ENCODE measurements at regions not wholly inside any gene's neighbourhood (a gene's known extent, or its start where the extent isn't known, plus 50 kb on each side); places are given as distances from the start of the nearest gene placed in this dataset.

DNA sequence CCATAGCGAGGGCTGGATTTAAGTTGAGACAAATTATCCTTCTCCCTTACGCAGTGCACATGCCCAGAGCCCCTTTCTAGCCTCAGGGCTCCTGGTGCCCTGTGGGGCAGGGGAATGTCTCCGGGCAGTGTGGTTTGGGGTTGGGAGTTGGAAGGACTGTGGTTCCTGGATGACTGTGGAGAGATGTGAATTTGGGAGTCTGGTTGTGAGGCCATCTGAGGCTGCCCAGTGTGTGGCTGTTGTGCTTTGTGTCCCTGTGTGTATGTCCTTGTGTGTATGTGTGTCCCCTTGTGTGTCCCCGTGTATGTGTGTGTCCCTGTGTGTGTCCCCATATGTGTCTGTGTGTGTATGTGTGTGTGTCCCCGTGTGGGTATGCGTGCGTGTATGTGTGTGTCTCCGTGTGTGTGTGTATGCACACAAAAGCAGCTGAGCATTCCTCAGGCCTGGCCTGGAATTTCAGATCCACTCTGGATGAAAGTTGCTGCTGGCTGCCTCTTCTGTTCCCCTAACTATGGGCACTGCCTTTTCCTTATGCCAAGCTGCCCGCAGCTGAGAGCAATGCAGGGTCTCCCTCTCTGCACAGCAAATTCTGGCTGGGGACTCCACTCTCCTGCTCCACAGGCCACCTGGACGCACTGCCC lies 65.4 kb downstream of the UBIAD1 start:
- DNase-seq (ENCODE audit: low read depth), result no peak

DNA sequence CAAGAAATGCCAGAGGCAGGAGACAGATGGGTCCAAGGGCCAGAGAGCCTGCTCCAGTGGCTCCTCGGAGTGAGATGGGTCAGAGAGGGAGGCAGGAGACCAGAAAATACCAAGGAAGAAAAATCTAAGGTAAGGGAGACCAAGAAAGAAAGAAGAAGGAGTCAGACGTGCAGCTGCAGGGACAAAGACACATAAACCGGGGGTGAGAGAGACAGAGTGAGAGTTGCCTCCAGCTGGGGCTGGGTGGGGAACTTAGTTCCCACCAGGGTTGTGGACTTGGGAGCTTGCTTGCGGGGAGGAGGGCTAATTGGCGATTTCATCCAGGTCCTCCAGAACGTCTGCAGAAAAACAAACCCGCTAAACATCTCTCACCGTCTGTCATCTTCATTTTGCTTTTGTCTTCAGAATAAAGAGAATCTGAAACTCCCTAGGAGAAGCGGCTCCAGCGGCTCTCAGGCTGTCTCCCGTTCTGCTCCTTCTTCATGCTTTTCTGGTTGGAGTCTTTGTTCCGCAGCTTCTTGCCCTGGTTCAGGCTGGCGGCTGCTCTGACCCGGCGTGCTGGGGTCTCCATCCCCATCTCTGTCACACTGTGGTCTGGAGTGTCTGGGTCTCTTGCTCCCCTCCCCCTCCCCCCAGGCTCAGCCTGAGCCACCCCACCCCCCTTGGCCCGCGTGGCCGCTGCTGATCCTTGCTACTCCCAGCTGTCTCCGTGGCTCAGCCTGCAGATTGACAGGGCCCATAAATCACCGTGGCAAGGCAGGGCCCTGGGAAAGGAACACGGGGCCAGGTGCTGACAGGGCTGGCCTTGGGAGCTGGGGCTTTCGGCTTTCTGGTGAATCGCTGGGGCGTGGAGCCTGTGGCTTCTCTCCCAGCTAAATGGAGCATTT lies 66.6 kb downstream of the UBIAD1 start:
- peak; percentile 58 for DNase-seq (ENCODE audit: low read depth)

DNA sequence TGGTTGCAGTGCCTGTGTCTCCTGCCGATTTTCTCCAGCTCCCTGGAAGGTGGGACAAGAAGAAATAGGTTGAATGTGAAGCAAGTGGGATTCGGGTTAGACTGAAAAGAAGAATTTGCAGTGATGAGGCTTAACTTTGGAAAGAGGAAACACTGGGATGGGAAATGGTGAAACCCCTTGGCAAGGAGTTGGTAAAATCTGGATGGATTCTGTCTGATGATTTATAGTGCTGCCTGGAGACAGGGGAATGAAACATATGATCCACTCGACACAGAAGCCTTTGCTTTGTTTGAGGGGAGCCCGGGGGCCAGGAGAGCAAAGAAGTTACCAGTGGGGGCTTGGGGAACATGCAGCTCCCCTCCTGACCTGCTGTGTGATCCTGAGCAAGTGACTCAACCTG lies 67.2 kb downstream of the UBIAD1 start:
- no peak for DNase-seq (ENCODE audit: low read depth)

DNA sequence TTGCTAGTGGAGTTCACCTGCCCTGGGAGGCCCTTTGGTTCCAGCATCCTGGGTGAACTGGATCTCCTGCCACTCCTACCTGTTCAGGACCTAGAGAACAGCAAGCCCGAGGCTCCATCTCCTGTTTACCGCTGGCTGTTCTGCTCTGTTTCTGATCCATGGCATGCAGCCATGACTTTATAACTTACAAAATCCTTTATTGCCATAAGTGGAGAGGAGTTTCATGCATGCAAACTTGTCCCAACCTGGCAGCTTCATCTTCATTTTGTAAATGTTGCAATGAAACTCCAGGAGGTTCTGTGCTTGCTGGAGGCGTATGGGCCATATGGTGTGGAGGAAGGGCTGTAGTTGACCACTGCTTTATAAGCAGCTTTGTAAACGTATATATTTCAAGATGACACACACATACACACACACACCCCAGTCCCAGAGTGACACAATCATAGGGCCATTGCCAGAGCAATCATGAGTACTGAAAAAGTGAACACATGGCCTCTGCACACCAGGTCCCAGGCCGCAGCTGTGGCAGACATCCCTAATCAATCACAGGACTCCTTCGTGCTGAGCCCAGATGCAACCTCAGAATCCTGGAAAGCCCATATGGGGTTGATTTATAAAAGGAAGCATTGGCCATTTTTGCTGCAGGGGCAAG lies 69.0 kb downstream of the UBIAD1 start:
- DNase-seq (ENCODE audit: low read depth), result peak; percentile 5

DNA sequence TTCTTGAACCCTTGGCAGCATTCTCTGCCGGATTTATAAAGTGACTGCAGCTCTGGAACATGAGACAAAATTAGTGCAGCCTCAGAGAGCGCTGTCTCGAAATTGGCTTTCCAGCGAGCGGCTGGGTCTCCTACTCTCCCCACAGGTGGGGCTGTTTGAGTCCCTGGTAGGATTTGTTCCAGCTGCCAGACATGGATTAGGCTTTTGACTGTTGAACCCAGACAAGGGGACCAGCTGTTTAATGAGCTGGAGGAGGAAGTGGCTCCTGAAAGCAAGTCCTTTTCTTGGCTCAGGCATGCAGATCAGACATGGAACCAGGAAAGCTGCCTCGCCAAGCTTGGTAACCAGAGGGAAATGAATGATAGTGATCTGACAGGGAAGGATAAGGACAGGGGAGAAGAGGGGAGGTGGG lies 69.6 kb downstream of the UBIAD1 start:
- no peak for DNase-seq (ENCODE audit: low read depth)

DNA sequence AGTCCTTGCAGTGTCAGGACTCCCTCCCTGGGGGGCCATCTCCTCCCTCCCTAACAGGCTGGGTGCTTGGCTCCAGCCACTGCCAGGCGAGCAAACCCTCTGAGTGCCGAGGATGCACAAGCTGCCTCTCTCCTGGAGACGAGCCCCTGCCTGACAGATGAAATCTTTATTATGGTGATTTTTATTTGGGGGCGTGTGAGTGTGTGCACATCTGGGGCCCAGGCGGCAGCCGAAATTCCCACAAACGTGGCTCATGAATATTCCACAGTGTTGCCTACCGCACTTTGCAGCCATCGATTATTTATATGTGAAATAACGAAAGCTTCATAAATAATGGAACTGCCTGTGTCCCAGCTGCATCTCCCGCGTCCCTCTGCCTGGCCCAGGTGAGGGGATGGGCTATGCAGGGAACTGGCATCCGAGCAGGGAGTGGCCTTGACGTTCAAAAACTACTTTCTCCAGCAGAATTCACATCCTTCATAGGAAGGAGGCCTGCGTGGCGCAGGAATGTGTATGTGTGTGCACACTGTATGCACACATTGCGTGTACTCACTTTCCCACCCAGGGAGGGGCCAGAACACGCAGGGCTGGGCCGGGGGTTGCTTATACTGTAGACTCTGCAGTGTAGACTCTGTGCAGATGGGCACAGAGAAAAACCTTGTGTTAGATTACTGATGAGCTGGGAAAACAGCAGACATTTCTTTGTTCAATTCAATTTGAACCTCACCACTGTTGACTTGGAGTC lies 73.1 kb downstream of the UBIAD1 start:
- no peak for DNase-seq (ENCODE audit: low read depth)

DNA sequence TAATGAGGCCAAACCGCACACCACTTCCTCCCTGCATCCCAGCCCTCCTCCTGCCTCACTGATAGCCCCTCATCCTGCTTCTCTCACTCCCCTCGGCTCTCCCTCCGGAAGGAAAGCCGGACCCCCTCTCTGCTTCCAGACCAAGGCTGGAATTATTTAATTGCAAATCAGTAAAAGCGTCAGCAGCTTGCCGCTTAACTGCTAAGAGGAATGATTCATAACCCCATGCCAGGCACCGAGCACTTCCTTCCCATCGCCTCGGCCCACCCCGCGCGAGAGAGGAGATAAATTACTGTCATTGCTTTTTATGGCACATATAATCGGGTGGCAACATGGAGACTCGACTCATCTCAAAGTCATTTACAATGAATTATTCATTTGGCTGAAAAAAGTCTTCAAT lies 77.3 kb downstream of the UBIAD1 start:
- no peak for DNase-seq (ENCODE audit: low read depth)

DNA sequence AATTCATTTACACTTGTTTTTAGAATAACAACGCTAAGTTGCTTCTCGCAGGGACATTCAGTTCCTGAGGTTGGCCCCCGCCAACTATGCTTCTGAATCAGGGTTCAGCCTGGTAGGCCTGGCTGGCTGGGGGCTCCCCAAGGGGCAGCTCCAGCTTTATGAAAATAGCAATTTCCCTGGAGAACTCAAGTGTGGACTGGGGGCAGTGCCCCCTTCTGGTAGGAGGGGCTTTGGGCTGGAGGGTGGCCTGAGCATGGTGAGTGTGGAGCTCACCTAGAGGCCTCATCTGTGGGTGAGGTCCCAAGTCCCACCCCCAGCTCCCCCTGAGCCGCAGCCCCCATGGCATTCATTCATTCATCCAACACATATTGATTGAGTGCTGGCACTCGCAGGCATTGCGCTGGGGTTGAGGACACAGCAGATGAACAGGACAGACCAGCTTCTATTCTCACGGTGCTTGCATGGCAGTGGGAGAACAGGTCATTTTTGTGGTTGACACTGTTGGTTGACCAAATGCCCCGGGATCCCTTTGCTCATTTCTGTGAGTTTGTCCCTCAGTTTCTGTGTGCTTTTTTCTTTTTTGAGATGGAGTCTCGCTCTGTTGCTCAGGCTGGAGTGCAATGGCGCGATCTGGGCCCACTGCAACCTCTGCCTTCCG lies 79.2 kb downstream of the UBIAD1 start:
- no peak for DNase-seq (ENCODE audit: low read depth)

DNA sequence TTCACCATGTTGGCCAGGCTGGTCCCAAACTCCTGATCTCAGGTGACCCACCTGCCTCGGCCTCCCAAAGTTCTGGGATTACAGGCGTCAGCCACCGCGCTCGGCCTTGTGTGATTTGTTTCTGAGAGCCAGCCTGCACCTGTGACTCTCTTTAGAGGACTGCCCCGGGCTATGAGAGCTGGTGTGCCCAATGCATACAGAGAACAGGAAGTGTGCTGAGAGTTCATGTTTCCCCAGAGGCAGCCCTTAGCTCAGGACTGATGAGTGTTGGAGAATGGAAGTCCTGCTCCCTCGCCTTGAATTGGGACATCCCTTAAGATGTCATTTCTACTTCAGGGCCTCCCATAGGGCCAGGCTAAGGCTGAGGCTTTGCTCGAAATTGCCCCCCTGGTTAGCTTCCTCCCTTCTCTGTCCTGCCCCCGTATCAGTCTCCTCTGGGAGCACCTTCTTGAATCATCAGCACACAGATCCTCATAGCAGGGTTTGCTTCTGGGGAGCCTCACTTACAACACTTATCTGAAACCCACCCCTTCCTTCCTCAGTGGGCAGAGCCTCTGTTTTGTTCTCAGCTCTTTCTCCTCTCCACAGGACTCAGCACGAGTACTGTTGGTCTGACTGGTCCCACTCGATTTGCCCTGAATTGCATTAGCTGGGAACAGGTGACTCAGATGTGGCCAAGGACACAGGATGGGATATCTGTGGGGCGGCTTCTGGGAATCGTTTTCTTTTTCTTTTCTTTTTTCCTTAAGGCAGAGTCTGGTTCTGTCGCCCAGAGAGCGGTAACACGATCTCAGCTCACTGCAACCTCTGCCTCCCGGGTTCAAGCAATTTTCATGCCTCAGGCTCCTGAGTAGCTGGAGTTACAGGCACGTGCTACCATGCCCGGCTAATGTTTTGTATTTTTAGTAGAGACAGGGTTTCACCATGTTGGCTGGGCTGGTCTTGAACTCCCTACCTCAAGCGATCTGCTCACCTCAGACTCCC lies 80.1 kb downstream of the UBIAD1 start:
- DNase-seq (ENCODE audit: low read depth), result no peak

DNA sequence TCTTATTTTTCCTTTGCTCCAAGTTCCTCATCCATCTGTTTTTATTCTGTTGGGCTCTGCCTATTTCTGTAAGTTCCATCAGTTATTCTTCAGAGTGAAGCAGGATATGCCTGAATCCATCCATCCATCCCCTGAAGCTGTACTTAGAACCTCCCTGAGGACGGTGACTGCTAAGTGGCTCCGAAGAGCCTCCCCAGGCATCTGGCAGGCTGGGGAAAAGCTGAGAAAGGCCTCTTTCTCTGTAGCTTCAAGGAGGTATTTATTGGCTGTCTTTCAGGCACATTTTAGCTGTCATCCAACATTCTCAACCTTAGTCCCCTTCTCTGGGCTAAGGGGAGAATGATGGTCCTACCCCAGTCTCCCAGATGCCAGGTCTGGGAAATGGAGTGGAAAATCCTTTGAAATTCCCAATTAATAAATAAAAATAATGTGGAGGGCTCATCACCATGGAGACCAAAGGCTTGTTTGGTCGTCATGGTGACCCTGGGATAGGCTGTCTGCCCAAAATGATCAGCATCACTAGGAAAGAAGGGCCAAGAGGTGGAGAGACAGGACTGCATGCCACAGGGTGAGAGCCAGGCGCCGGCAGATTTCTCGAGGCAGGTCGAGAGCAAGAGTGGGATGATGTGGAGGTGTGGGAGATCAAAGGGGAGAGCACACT lies 82.0 kb downstream of the UBIAD1 start:
- DNase-seq (ENCODE audit: low read depth), result no peak

DNA sequence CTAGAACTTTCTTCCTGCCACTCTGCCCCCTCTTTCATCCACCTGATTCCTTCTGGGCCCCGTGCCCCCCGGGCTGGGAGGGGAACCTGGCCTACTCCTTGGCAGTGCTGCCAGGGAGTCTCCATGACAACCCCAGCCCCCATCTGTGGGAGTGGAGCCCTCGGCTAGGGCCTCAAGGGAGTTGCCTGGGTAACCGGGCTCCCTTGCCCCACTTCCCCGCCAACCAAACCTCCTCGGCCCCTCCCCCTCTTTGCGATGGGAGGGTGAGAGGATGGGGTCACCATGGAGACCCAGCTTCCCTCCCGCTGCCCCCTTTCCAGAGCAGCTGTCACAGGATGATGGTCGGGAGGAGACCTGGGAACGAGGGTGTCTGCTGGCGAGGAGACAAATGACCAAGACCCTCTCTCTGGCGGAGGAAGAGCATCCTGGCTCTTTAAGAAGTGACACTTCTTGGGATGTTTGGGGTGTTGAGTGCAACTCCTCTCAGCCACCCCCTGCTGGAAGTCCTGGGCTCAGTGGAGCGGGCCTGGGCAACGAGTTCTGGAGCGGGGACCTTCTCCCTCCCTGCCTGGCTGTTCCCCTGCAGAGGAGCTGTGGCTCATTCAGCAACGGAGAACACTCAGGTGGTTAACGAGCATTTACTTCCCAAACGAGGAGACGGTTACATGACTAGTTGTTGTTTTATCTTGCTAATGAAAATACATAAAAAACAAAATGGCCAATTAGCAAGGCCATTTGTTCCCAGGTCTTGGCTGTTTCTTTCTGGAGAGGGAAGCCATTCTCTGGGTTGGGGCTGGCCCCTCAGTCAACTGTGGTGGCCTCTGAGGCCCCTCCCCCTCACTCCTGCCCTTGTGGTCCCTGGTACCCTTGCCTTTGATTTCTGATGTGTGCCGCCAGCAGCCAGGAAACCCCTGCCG lies 82.8 kb downstream of the UBIAD1 start:
- DNase-seq (ENCODE audit: low read depth), result no peak

DNA sequence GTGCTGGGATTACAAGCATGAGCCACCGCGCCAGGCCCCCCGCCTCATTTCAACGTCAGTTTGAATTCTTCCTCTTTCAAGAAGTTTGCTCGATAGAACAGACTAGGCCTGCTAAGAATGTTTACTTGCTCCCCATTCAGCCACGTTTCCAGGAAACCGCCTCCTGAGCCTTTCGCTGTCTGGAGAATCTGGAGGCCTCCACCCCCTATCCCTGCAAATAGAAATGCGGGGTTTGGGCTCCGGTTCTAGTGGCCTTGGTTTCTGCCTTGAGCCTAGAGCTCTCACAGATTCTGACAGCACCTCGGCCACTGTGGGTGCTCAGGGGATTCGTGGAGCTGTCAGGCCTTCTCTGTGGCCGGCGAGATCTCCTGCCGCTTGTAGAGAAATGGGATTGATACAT lies 84.3 kb downstream of the UBIAD1 start:
- DNase-seq (ENCODE audit: low read depth), result no peak

DNA sequence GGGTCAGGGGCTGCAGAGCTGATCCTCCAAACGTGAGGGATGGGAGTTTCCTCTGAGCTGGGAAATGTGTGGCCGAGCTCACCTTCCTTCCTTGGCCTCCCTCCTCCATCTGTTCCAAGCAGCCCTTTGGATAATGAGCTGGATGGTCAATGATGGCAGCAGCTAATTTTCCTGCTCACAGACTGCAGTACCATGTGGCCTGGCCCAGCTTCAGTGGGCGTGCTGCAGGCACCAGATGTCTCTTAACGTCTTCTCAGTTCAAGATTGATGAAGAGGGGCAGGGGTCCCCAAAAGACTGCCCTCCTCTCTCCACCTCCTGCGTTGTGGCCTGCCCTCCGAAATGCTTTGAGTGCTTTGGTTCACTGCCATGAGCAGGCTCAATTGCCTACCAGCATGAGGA lies 86.0 kb downstream of the UBIAD1 start:
- no peak for DNase-seq (ENCODE audit: low read depth)

DNA sequence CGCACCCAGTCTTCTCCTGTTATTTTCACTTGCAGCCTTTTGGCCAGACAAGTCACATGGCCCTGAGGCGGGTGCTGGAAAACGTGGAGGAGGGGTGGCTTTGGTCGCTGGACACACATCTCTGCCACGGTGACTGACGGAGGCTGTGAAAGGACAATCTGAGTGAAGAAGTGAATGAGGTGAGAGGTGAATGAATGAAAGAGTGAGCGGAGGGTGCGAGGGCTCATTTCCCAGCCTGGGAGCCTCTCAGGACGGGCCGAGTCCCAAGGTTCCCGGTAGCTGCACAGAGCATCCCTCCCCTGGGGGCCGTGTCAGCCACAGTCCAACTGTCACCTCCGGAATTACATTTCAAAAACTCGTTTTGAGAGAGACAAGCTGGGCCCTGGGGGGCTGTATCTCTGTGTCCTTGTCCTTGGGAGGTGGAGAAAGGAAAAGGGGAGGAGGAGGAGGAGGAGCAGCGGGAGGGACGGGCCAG lies 89.6 kb downstream of the UBIAD1 start:
- DNase-seq (ENCODE audit: low read depth), result no peak

DNA sequence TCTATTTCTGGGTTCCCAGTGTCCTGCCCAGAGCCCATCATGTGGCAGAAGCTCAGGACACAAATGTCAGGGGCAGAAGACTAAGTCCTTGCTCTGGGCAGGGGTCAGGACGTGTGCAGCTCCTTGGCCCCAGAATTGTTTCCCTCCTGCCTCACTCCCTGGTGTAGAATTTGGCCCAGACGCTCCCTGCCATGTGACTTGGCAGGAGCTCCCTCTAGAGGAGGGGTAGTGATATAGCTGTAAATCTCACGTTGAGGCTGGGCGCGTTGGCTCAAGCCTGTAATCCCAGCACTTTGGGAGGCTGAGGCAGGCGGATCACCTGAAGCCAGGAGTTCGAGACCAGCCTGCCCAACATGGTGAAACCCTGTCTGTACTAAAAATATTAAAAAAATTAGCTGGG lies 91.2 kb downstream of the UBIAD1 start:
- DNase-seq (ENCODE audit: low read depth), result no peak

DNA sequence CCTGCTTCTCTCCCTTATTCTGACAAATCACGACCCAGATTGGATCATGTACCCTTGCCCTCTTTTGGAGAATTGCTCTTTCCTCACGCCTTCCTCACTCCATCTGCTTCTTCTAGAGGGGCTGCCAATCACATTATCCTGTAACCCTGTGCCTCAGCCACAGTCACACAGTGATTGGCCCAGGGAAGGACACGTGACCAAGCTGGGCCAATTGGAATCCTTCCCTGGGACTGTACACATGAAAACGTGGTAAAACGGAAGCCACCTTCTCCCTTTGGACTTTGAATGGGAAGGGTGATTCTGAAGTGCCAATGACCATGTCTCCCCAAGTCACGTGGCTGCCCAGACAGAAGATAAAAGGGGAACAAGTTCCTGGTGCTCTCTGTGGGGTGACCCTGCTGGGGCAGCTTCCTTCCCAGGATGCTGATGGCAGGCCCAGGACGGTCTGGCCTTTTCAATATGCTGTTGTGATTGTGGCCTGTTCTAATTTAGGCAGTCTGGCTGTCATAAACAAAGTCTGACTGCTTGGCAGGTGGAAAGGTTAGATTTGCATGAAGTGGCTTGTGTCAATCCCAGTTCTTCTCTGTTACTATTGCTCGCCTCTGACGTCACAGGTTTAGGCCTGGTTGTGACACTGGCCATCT lies 92.9 kb downstream of the UBIAD1 start:
- no peak for DNase-seq (ENCODE audit: low read depth)

DNA sequence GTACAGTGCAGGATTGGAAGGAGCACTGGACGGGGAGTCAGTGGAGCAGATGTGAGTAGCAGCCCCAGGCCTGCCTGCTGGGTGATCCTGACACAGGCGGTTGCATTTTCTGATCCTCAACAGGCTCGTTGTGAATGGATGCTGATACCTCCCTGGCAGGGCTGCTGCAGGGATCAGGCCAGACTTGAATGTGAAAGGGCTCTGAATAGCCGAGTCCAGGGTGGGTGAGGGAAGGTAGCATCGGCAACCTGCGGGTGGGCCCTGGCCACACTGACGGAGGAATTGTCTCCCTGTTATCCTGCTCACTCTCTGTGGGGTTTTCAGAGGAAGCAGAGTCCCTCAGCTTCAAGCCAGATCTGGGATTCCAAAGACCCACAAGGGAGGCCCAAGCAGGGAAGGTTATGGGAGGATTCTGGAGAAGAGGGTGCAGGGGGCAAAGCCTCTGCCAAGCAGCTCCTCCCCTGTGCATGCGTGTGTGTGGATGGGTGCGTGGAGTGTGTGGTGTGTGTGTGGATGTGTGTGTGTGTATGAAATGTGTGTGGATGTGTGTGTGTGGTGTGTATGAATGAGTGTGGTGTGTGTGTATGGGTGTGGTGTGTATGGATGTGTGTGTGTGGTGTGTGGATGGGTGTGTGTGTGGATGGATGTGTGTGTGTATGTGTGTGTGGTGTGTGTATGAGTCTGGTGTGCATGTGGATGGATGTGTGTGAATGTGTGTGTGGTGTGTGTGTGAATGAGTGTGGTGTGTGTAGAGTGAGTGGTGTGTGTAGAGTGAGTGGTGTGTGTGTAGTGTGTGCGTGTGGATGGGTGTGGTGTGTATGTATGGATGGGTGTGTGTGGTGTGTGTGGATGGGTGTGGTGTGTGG lies 100.3 kb downstream of the UBIAD1 start:
- no peak for DNase-seq (ENCODE audit: low read depth)

Data from LHCN-M2 (cell line).